ENCODE measurements at regions not wholly inside any gene's neighbourhood (a gene's known extent, or its start where the extent isn't known, plus 50 kb on each side); places are given as distances from the start of the nearest gene placed in this dataset.

- no peak for DNase-seq
- H3K9ac ChIP-seq, result no peak overlapping the region
- no peaks in the 10 kb centered on the region for H3F3A ChIP-seq (ENCODE audit: insufficient read depth)
- no peaks in the 10 kb centered on the region for H3K9me3 ChIP-seq (ENCODE audit: low read depth)
- no peak overlapping the region for H3K27ac ChIP-seq
- no peaks in the 10 kb centered on the region for H3K36me3 ChIP-seq (ENCODE audit: low read depth)
- H4K20me1 ChIP-seq (ENCODE audit: insufficient read depth), result no peaks in the 10 kb centered on the region
- no peak overlapping the region for H3K4me3 ChIP-seq
- no peaks in the 10 kb centered on the region for H3K79me2 ChIP-seq (ENCODE audit: insufficient read depth)
- H3K4me2 ChIP-seq (ENCODE audit: unreplicated experiment), result no peak overlapping the region
- WGBS, 2 experiments (ENCODE audit: low coverage in 1 of 2, low lambda C conversion rate in 2 of 2, missing lambda C conversion rate in 2 of 2), result 10 to 16% methylated on average over 1 of the region's 1 CpG
- no peak for TF ChIP-seq EZH2 (IDR thresholded peaks at IDR 0.05; ENCODE audit: insufficient read depth, poor library complexity, severe bottlenecking)
- TF ChIP-seq EZH2phosphoT487 (IDR thresholded peaks at IDR 0.05; ENCODE audit: insufficient read depth, low read depth), result no peak
- no peaks in the 10 kb centered on the region for H3K9me2 ChIP-seq (ENCODE audit: insufficient read depth)
- in situ Hi-C loops (cut with MboI), result no loop called here
- no peaks in the 10 kb centered on the region for H3K27me3 ChIP-seq (replicated peaks; ENCODE audit: insufficient read depth)
- H2AFZ ChIP-seq, result no peak overlapping the region
- H3K4me1 ChIP-seq (ENCODE audit: insufficient read depth), result no peaks in the 10 kb centered on the region
Measured at GRCh38 chr12:63266988-63267387, 116.0 kb upstream of the AVPR1A start.

- no peaks in the 10 kb centered on the region for H3K27me3 ChIP-seq (replicated peaks; ENCODE audit: insufficient read depth)
- no peaks in the 10 kb centered on the region for H3K9me3 ChIP-seq (ENCODE audit: low read depth)
- no peak overlapping the region for H3K4me3 ChIP-seq
- DNase-seq, result no peak
- TF ChIP-seq EZH2 (IDR thresholded peaks at IDR 0.05; ENCODE audit: insufficient read depth, poor library complexity, severe bottlenecking) (no peak), EZH2phosphoT487 (IDR thresholded peaks at IDR 0.05; ENCODE audit: insufficient read depth, low read depth) (no peak)
- in situ Hi-C loops (cut with MboI), result no loop called here
- H3K9ac ChIP-seq, result no peak overlapping the region
- no peaks in the 10 kb centered on the region for H4K20me1 ChIP-seq (ENCODE audit: insufficient read depth)
- H3K36me3 ChIP-seq (ENCODE audit: low read depth), result no peaks in the 10 kb centered on the region
- 34 to 36% methylated on average over 6 of the region's 6 CpGs for WGBS, 2 experiments (ENCODE audit: low coverage in 1 of 2, low lambda C conversion rate in 2 of 2, missing lambda C conversion rate in 2 of 2)
- no peak overlapping the region for H3K27ac ChIP-seq
- no peaks in the 10 kb centered on the region for H3K4me1 ChIP-seq (ENCODE audit: insufficient read depth)
- H2AFZ ChIP-seq, result no peak overlapping the region
- no peak overlapping the region for H3K4me2 ChIP-seq (ENCODE audit: unreplicated experiment)
- no peaks in the 10 kb centered on the region for H3K79me2 ChIP-seq (ENCODE audit: insufficient read depth)
- no peaks in the 10 kb centered on the region for H3F3A ChIP-seq (ENCODE audit: insufficient read depth)
- no peaks in the 10 kb centered on the region for H3K9me2 ChIP-seq (ENCODE audit: insufficient read depth)
Measured at GRCh38 chr12:63264629-63265028, 113.6 kb upstream of the AVPR1A start.

GRCh38 chr12:63250486-63250885, 99.5 kb upstream of the AVPR1A start:
- no peaks in the 10 kb centered on the region for H3K4me1 ChIP-seq (ENCODE audit: insufficient read depth)
- no peak overlapping the region for H3K27ac ChIP-seq
- no peaks in the 10 kb centered on the region for H3K27me3 ChIP-seq (replicated peaks; ENCODE audit: insufficient read depth)
- no peak for TF ChIP-seq EZH2 (IDR thresholded peaks at IDR 0.05; ENCODE audit: insufficient read depth, poor library complexity, severe bottlenecking)
- no peak for TF ChIP-seq EZH2phosphoT487 (IDR thresholded peaks at IDR 0.05; ENCODE audit: insufficient read depth, low read depth)
- H3K79me2 ChIP-seq (ENCODE audit: insufficient read depth), result no peaks in the 10 kb centered on the region
- no peaks in the 10 kb centered on the region for H3K9me3 ChIP-seq (ENCODE audit: low read depth)
- H3F3A ChIP-seq (ENCODE audit: insufficient read depth), result no peaks in the 10 kb centered on the region
- no peaks in the 10 kb centered on the region for H3K36me3 ChIP-seq (ENCODE audit: low read depth)
- H3K4me3 ChIP-seq, result no peak overlapping the region
- no peak overlapping the region for H3K9ac ChIP-seq
- in situ Hi-C loops (cut with MboI), result no loop called here
- no peak overlapping the region for H2AFZ ChIP-seq
- no peaks in the 10 kb centered on the region for H4K20me1 ChIP-seq (ENCODE audit: insufficient read depth)
- whole genome bisulfite sequencing, 2 experiments (ENCODE audit: low coverage in 1 of 2, low lambda C conversion rate in 2 of 2, missing lambda C conversion rate in 2 of 2), result 21 to 26% methylated on average over 5 of the region's 5 CpGs
- H3K4me2 ChIP-seq (ENCODE audit: unreplicated experiment), result no peak overlapping the region
- no peak for DNase-seq
- no peaks in the 10 kb centered on the region for H3K9me2 ChIP-seq (ENCODE audit: insufficient read depth)

- Histone ChIP-seq H3F3A (ENCODE audit: insufficient read depth) (no peaks in the 10 kb centered on the region), H3K36me3 (ENCODE audit: low read depth) (no peaks in the 10 kb centered on the region), H3K27ac (no peak overlapping the region), H3K4me3 (no peak overlapping the region), H3K9me3 (ENCODE audit: low read depth) (peaks cover 3% of the 10 kb centered on the region), H3K79me2 (ENCODE audit: insufficient read depth) (no peaks in the 10 kb centered on the region), H3K9ac (no peak overlapping the region), H3K27me3 (replicated peaks; ENCODE audit: insufficient read depth) (no peaks in the 10 kb centered on the region), H3K4me1 (ENCODE audit: insufficient read depth) (no peaks in the 10 kb centered on the region), H4K20me1 (ENCODE audit: insufficient read depth) (no peaks in the 10 kb centered on the region), H3K4me2 (ENCODE audit: unreplicated experiment) (no peak overlapping the region), H3K9me2 (ENCODE audit: insufficient read depth) (no peaks in the 10 kb centered on the region), H2AFZ (no peak overlapping the region)
- TF ChIP-seq EZH2 (IDR thresholded peaks at IDR 0.05; ENCODE audit: insufficient read depth, poor library complexity, severe bottlenecking) (no peak), EZH2phosphoT487 (IDR thresholded peaks at IDR 0.05; ENCODE audit: insufficient read depth, low read depth) (no peak)
- DNase-seq, result no peak
- in situ Hi-C loops (cut with MboI), result no loop called here
Measured at GRCh38 chr12:63238892-63239291, 87.9 kb upstream of the AVPR1A start.

- Histone ChIP-seq H3K27ac (no peak overlapping the region), H4K20me1 (ENCODE audit: insufficient read depth) (no peaks in the 10 kb centered on the region), H3K79me2 (ENCODE audit: insufficient read depth) (no peaks in the 10 kb centered on the region), H3K4me3 (no peak overlapping the region), H3F3A (ENCODE audit: insufficient read depth) (no peaks in the 10 kb centered on the region), H3K27me3 (replicated peaks; ENCODE audit: insufficient read depth) (no peaks in the 10 kb centered on the region), H3K36me3 (ENCODE audit: low read depth) (no peaks in the 10 kb centered on the region), H3K9me2 (ENCODE audit: insufficient read depth) (no peaks in the 10 kb centered on the region), H3K4me2 (ENCODE audit: unreplicated experiment) (no peak overlapping the region), H3K4me1 (ENCODE audit: insufficient read depth) (no peaks in the 10 kb centered on the region), H3K9me3 (ENCODE audit: low read depth) (no peaks in the 10 kb centered on the region), H2AFZ (no peak overlapping the region), H3K9ac (no peak overlapping the region)
- in situ Hi-C loops (cut with MboI), result no loop called here
- 51 to 61% methylated on average over 3 of the region's 3 CpGs for WGBS, 2 experiments (ENCODE audit: low coverage in 1 of 2, low lambda C conversion rate in 2 of 2, missing lambda C conversion rate in 2 of 2)
- TF ChIP-seq EZH2 (IDR thresholded peaks at IDR 0.05; ENCODE audit: insufficient read depth, poor library complexity, severe bottlenecking) (no peak), EZH2phosphoT487 (IDR thresholded peaks at IDR 0.05; ENCODE audit: insufficient read depth, low read depth) (no peak)
- no peak for DNase-seq
Measured at GRCh38 chr12:63232896-63233295, 81.9 kb upstream of the AVPR1A start.
